Testis (tissue), 2 donors: ENCODE measurements at regions not wholly inside any gene's neighbourhood (a gene's known extent, or its start where the extent isn't known, plus 50 kb on each side); places are given as distances from the start of the nearest gene placed in this dataset.

ENCODE experiments used
- DNase-seq: peaks from one replicate; pipeline ENCODE4 v3.0.0-alpha.2; 2019
- H3K27ac ChIP-seq, 2 donors: fragments of 200-600 bp; sonication (generic); one replicate each; pipeline ENCODE4 v1.5.1; 2019
- H3K27me3 ChIP-seq: fragments of 200-600 bp; sonication (generic); one replicate; pipeline ENCODE4 v1.5.1; 2019
- H3K36me3 ChIP-seq: fragments of 200-600 bp; sonication (generic); one replicate; pipeline ENCODE4 v1.5.1; 2017; ENCODE audit warnings: low read depth; ENCODE audit errors: missing control alignments
- H3K4me1 ChIP-seq: fragments of 200-600 bp; sonication (generic); one replicate; pipeline ENCODE4 v1.5.1; 2019
- H3K4me3 ChIP-seq, 2 donors: fragments of 200-600 bp; sonication (generic); one replicate each; pipeline ENCODE4 v1.5.1; 2017 to 2019
- H3K9me3 ChIP-seq: fragments of 200-600 bp; sonication (generic); one replicate; pipeline ENCODE4 v1.5.1; 2017
- CTCF ChIP-seq, 3 experiments: fragments of 450-650 bp in 2 of 3; fragments of 200-600 bp in 1 of 3; sonication (generic) in 1 of 3; IDR thresholded peaks; one replicate each; pipeline ENCODE4 v1.5.1; 2016 to 2019; ENCODE audit warnings: antibody characterized with exemption in 3 of 3, mild to moderate bottlenecking in 2 of 3, moderate library complexity in 1 of 3
- POLR2A ChIP-seq: fragments of 450-650 bp; IDR thresholded peaks from one replicate; pipeline ENCODE4 v1.6.1; 2017; ENCODE audit warnings: antibody characterized with exemption, mild to moderate bottlenecking, moderate library complexity
- WGBS, 2 donors: methylation state at CpG; one replicate each; pipeline ENCODE4 v1.1.5; 2018; 5-methylcytosine and 5-hydroxymethylcytosine counted together
- intact Hi-C: fragments of 100-400 bp; cut with DNase I; formaldehyde crosslinking; loops from one replicate; pipeline ENCODE4 v1.15.1; 2023; ENCODE audit warnings: low total_unique reads

- 81 to 85% methylated on average over 4 of the region's 4 CpGs for WGBS, 2 donors
- intact Hi-C loops, result no loop called here
- Histone ChIP-seq H3K36me3 (no peaks in the 10 kb centered on the region), H3K4me3 (no peak overlapping the region), H3K4me1 (no peaks in the 10 kb centered on the region), H3K9me3 (no peaks in the 10 kb centered on the region), H3K27ac (no peak overlapping the region), H3K27me3 (no peaks in the 10 kb centered on the region)
- no peak for TF ChIP-seq CTCF (IDR thresholded peaks at IDR 0.05)
- TF ChIP-seq POLR2A, result no peak
- DNase-seq, result no peak
These were observed 65.9 kb upstream of the YWHAQ start for GRCh38 chr2:9696731-9697130.

GRCh38 chr2:9697909-9698308 is 67.1 kb upstream of the YWHAQ start:
- H3K27me3 ChIP-seq, result no peaks in the 10 kb centered on the region
- intact Hi-C loops, result no loop called here
- H3K4me3 ChIP-seq, result no peak overlapping the region
- no peak for DNase-seq
- TF ChIP-seq CTCF (IDR thresholded peaks at IDR 0.05) (no peak), POLR2A (no peak)
- no peaks in the 10 kb centered on the region for H3K36me3 ChIP-seq
- no peaks in the 10 kb centered on the region for H3K9me3 ChIP-seq
- H3K27ac ChIP-seq, result no peak overlapping the region
- no peaks in the 10 kb centered on the region for H3K4me1 ChIP-seq
- WGBS, 2 donors, result 79 to 95% methylated on average over 5 of the region's 5 CpGs

GRCh38 chr2:9699139-9700108 is 68.6 kb upstream of the YWHAQ start:
- H3K4me3 ChIP-seq, result no peak overlapping the region
- intact Hi-C loops, result no loop called here
- no peaks in the 10 kb centered on the region for H3K4me1 ChIP-seq
- no peaks in the 10 kb centered on the region for H3K27me3 ChIP-seq
- H3K36me3 ChIP-seq, result no peaks in the 10 kb centered on the region
- H3K27ac ChIP-seq, result no peak overlapping the region
- no peak for TF ChIP-seq POLR2A
- H3K9me3 ChIP-seq, result no peaks in the 10 kb centered on the region
- DNase-seq, result no peak
- 81 to 83% methylated on average over 13 to 15 of the region's 15 CpGs for WGBS, 2 donors

DNA sequence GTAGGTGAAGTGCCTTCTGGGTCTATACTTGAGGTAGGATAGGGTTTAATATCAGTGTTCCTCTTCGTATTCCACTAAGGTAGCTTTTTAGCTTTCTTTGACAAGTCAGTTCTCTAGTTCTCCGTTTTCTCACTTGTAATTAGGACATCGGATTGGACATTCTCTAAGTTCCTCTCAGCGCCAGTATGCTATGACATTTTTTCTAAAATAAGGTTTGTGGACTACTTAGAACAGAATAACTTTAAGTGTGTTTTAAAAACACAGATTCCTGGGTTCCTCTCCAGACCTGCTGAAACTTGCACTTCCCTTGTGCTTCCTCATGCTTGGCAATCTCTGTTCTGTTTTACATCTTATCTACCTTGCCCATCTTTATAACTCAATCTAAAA is 69.3 kb upstream of the YWHAQ start:
- H3K9me3 ChIP-seq, result no peaks in the 10 kb centered on the region
- H3K4me3 ChIP-seq, result no peak overlapping the region
- intact Hi-C loops, result no loop called here
- H3K36me3 ChIP-seq, result no peaks in the 10 kb centered on the region
- DNase-seq, result no peak
- WGBS, 2 donors, result 65 to 68% methylated on average over 4 of the region's 4 CpGs
- no peak for TF ChIP-seq CTCF (IDR thresholded peaks at IDR 0.05)
- no peak for TF ChIP-seq POLR2A
- H3K27ac ChIP-seq, result no peak overlapping the region
- no peaks in the 10 kb centered on the region for H3K4me1 ChIP-seq
- H3K27me3 ChIP-seq, result no peaks in the 10 kb centered on the region

DNA sequence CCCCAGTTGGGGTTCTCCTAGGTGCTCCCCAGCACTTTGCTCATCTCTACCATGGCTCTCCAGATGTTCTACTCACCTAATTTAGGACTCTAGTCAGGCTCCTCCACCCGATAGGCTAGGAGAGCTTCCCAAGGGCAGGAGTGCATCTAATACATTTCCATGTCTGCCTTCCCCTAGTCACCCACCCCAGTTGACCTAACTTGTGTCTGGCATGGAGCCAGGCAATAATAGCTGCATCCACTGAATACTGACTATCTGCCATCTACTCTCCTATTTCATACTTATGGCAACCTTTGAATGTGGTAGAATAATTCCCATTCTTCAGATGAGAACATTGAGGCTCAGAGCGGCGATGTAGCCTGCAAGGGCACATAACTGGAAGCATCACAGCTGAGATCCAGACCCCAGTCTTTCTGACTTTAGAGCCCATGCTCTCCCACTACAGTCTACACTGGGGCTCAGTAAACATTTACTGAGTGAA is 71.8 kb upstream of the YWHAQ start:
- DNase-seq, result no peak
- 96 to 98% methylated on average over 3 of the region's 3 CpGs for WGBS, 2 donors
- H3K4me3 ChIP-seq, result no peak overlapping the region
- intact Hi-C loops, result no loop called here
- no peak for TF ChIP-seq CTCF (IDR thresholded peaks at IDR 0.05)
- TF ChIP-seq POLR2A, result no peak
- H3K4me1 ChIP-seq, result no peaks in the 10 kb centered on the region
- no peak overlapping the region for H3K27ac ChIP-seq
- H3K9me3 ChIP-seq, result no peaks in the 10 kb centered on the region
- no peaks in the 10 kb centered on the region for H3K27me3 ChIP-seq
- no peaks in the 10 kb centered on the region for H3K36me3 ChIP-seq
